Keratinocyte (primary cell): ENCODE measurements at regions not wholly inside any gene's neighbourhood (a gene's known extent, or its start where the extent isn't known, plus 50 kb on each side); places are given as distances from the start of the nearest gene placed in this dataset.

Source experiments
- CTCF ChIP-seq, 3 experiments: IDR thresholded peaks in 1 of 3; conservative IDR thresholded peaks in 1 of 3; optimal IDR thresholded peaks in 1 of 3; 2 replicates in 2 of 3; 3 replicates in 1 of 3; pipeline versions ENCODE3 to v1.5.1; 2011; ENCODE audit warnings: low read length in 3 of 3, mild to moderate bottlenecking in 3 of 3, moderate library complexity in 2 of 3, control low read depth in 1 of 3, inconsistent platforms in 1 of 3; ENCODE audit not compliant: insufficient read depth in 2 of 3; ENCODE audit errors: extremely low read depth in 1 of 3
- EZH2 ChIP-seq: IDR thresholded peaks from one replicate; pipeline ENCODE4 v1.6.1; 2012; ENCODE audit warnings: inconsistent platforms, mild to moderate bottlenecking, low read length, moderate library complexity

- TF ChIP-seq CTCF (optimal IDR thresholded peaks at IDR 0.05 in 1 of 3, IDR thresholded peaks at IDR 0.05 in 1 of 3, conservative IDR thresholded peaks at IDR 0.05 in 1 of 3; ENCODE audit: extremely low read depth in 1 of 3, insufficient read depth in 2 of 3, low read length in 3 of 3): no peak
- no peak for TF ChIP-seq EZH2
Observed at GRCh38 chr2:15704086-15704787, 112.6 kb downstream of the DDX1 start.
